ENCODE measurements at regions not wholly inside any gene's neighbourhood (a gene's known extent, or its start where the extent isn't known, plus 50 kb on each side); places are given as distances from the start of the nearest gene placed in this dataset.

- no peak overlapping the region for H3K4me3 ChIP-seq (ENCODE audit: low read depth, low read length)
- H3K27me3 ChIP-seq (ENCODE audit: control insufficient read depth, insufficient read depth, low read length), result no peaks in the 10 kb centered on the region
- no peak overlapping the region for H3K27ac ChIP-seq (ENCODE audit: low read depth, low read length)
- DNase-seq (ENCODE audit: low read depth in 4 of 6, low spot score in 6 of 6), result no peak
- peaks cover 18% of the 10 kb centered on the region for H3K4me1 ChIP-seq (ENCODE audit: control insufficient read depth, insufficient read depth, low read length)
- no peaks in the 10 kb centered on the region for H3K36me3 ChIP-seq (ENCODE audit: control insufficient read depth, insufficient read depth, low read length)
- H3K9me3 ChIP-seq (ENCODE audit: control insufficient read depth, insufficient read depth, low read length), result no peaks in the 10 kb centered on the region
These were observed 142.8 kb downstream of the PJA1 start for GRCh38 chrX:69022430-69022829.

DNA sequence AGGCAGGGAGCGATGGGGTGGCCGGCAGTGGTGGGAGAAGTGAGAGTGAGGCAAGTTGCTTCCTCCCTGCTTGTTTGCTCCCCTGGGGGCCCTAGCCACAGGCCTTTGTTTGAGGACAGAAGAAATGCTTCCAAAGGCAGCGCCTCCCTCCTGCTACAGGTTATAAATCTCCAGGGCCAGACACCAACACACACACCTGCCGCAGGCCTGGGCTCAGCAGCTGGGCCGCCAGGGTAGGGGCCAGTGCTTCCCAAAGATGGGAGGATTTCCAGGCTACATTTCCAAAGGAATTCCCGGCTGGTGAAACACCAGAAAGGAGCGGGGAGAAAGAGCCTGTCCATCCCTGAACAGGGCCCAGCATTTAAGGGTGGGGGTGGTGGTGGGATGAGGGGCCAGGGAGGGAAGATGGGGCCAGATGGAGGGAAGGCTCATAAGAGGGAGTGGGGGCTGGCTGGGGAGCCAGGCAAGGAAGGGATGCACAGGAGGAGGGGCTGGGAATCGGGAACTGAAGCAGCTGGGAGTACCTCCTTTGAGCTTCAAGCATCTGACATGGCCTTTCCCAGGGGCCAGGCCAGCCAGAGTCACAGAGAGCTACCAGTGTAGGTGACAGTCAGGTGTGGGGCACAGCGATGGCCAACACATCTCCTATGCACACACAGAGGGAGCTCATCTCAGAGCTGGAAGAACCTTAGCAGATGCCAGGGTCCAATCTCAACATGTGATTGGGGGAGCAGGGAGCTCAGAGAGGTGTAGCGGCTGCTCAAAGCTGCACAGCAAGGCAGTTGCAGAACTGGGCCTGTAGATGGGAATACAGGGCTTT is 143.9 kb downstream of the PJA1 start:
- Histone ChIP-seq H3K27ac (ENCODE audit: low read depth, low read length) (no peak overlapping the region), H3K4me1 (ENCODE audit: control insufficient read depth, insufficient read depth, low read length) (peaks cover 22% of the 10 kb centered on the region), H3K4me3 (ENCODE audit: low read depth, low read length) (no peak overlapping the region), H3K9me3 (ENCODE audit: control insufficient read depth, insufficient read depth, low read length) (no peaks in the 10 kb centered on the region), H3K27me3 (ENCODE audit: control insufficient read depth, insufficient read depth, low read length) (no peaks in the 10 kb centered on the region), H3K36me3 (ENCODE audit: control insufficient read depth, insufficient read depth, low read length) (no peaks in the 10 kb centered on the region)
- DNase-seq (ENCODE audit: low read depth in 4 of 6, low spot score in 6 of 6), result peak in 1 of 6 donors; percentile 22
- 52% methylated on average over 8 of the region's 10 CpGs for WGBS (ENCODE audit: insufficient coverage)

- no peaks in the 10 kb centered on the region for H3K36me3 ChIP-seq (ENCODE audit: control insufficient read depth, insufficient read depth, low read length)
- no peak overlapping the region for H3K4me3 ChIP-seq (ENCODE audit: low read depth, low read length)
- 56% methylated on average over 3 of the region's 3 CpGs for WGBS (ENCODE audit: insufficient coverage)
- peaks cover 23% of the 10 kb centered on the region for H3K4me1 ChIP-seq (ENCODE audit: control insufficient read depth, insufficient read depth, low read length)
- DNase-seq (ENCODE audit: low read depth in 4 of 6, low spot score in 6 of 6), result no peak
- H3K27ac ChIP-seq (ENCODE audit: low read depth, low read length), result no peak overlapping the region
- H3K9me3 ChIP-seq (ENCODE audit: control insufficient read depth, insufficient read depth, low read length), result no peaks in the 10 kb centered on the region
- no peaks in the 10 kb centered on the region for H3K27me3 ChIP-seq (ENCODE audit: control insufficient read depth, insufficient read depth, low read length)
These were observed 144.9 kb downstream of the PJA1 start for GRCh38 chrX:69020316-69020715.

DNA sequence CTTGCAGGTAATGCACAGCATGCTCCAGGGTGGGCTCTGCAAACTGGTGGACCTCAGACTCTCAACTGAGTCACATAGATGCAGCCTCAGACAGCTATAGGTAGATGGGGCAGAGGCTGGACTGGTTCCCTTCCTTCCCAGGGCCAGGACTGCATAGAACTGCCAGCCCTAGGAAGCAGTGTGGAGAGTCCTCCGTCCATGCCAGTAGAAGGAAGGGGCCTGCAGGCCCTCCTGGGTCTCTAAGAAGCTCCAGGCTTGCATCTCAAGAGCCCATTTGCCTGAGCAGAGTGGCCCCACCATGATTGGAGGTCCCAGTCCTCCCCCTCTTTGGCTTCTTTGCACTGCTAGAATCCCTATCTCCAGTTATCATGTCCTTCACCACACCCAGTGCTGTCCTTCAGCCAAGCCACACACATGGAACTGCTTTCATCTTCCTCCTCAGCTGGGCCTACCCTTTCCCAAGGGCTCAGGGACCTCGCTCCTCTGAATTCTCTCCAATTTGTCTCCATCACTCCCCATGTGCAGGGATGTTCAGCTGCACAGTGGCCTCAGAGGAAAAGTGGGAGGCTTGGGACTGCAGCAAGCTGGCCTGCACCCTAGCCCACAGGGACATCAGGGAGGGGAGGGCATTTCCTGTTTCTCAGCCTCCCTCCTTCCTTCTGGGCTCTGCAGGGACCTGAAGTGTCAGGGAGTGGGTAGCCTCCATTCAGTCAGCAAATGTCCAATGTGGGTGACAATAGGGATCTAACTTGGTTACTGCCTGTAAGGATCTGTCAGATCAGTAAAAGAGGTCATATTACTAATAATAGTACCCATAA is 146.0 kb downstream of the PJA1 start:
- no peak for DNase-seq (ENCODE audit: low read depth in 4 of 6, low spot score in 6 of 6)
- Histone ChIP-seq H3K4me1 (ENCODE audit: control insufficient read depth, insufficient read depth, low read length) (peaks cover 24% of the 10 kb centered on the region), H3K27ac (ENCODE audit: low read depth, low read length) (no peak overlapping the region), H3K4me3 (ENCODE audit: low read depth, low read length) (no peak overlapping the region), H3K36me3 (ENCODE audit: control insufficient read depth, insufficient read depth, low read length) (no peaks in the 10 kb centered on the region), H3K27me3 (ENCODE audit: control insufficient read depth, insufficient read depth, low read length) (no peaks in the 10 kb centered on the region), H3K9me3 (ENCODE audit: control insufficient read depth, insufficient read depth, low read length) (no peaks in the 10 kb centered on the region)
- 63% methylated on average over 1 of the region's 2 CpGs for WGBS (ENCODE audit: insufficient coverage)

DNA sequence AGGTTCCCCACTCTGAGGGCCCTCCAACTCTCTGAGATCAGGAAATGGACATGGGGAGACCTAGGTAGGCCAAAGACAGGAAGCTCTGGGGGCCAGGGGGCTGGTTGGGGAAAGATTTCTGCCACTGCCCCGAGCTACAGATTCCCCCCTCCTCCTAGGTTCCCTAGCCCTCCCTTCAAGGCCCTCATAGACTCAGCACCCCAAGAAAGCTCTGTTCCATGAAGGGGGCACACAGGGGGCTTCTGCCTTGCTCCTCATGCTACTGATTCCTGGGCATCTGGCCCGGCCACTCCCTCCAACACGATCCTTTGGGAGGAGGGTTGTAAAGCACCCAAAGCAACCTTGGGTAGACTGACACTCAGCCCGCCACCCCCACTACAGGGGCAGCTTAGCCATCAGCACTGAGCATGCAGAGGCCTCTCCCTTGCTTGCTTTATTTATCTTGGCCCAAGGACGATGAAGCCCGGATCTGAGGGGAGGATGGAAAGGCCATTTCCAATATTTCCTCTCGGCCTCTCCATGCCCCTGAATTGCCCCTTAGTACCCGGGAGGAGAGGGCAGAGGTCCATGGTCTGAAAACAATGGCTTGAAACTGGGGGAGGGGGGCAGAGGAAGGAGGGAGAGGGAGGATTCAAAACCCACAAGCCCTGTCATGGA is 146.7 kb downstream of the PJA1 start:
- Histone ChIP-seq H3K27ac (ENCODE audit: low read depth, low read length) (no peak overlapping the region), H3K27me3 (ENCODE audit: control insufficient read depth, insufficient read depth, low read length) (no peaks in the 10 kb centered on the region), H3K4me3 (ENCODE audit: low read depth, low read length) (no peak overlapping the region), H3K9me3 (ENCODE audit: control insufficient read depth, insufficient read depth, low read length) (no peaks in the 10 kb centered on the region), H3K36me3 (ENCODE audit: control insufficient read depth, insufficient read depth, low read length) (no peaks in the 10 kb centered on the region), H3K4me1 (ENCODE audit: control insufficient read depth, insufficient read depth, low read length) (peaks cover 22% of the 10 kb centered on the region)
- DNase-seq (ENCODE audit: low read depth in 4 of 6, low spot score in 6 of 6), result no peak
- WGBS (ENCODE audit: insufficient coverage), result no CpG with 5 or more reads among the region's 8 CpGs

DNA sequence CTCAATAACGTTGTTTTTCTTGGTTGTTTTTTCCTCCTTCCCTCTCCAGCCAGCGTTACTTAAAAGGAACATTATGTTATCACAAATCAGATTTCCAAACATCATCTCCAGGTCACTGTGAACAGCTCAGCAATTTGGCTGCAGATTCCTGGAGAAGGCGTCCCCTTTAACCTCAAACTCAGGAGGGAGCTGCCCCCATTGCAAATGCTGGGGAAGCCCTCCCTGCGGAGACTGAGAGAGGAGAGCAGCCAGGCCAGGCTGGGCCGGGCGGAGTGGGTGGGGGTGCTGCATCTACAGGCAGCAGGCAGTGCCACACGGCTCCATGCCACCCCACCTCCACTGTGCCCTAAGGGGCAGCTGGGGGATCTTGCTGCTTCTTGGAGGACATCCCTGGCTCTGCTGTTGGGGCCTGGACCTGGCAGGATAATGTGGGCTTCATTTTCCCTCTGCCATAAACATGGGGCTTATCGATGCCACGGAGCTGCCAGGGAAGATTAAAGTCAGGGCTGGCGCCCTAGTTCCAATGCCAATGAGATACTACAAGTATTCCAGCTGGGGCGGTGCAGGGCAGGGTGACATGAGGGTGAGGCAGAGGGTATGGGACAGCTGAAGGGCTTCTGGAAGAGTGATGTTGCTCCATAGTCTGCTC is 148.8 kb downstream of the PJA1 start:
- WGBS (ENCODE audit: insufficient coverage), result 63% methylated on average over 9 of the region's 11 CpGs
- no peaks in the 10 kb centered on the region for H3K36me3 ChIP-seq (ENCODE audit: control insufficient read depth, insufficient read depth, low read length)
- H3K9me3 ChIP-seq (ENCODE audit: control insufficient read depth, insufficient read depth, low read length), result no peaks in the 10 kb centered on the region
- DNase-seq (ENCODE audit: low read depth in 4 of 6, low spot score in 6 of 6), result peak in 1 of 6 donors; percentile 54
- H3K4me1 ChIP-seq (ENCODE audit: control insufficient read depth, insufficient read depth, low read length), result peaks cover 19% of the 10 kb centered on the region
- H3K4me3 ChIP-seq (ENCODE audit: low read depth, low read length), result no peak overlapping the region
- H3K27ac ChIP-seq (ENCODE audit: low read depth, low read length), result peak overlapping the region; percentile 47
- no peaks in the 10 kb centered on the region for H3K27me3 ChIP-seq (ENCODE audit: control insufficient read depth, insufficient read depth, low read length)

- no peak for DNase-seq (ENCODE audit: low read depth in 4 of 6, low spot score in 6 of 6)
- no peak overlapping the region for H3K4me3 ChIP-seq (ENCODE audit: low read depth, low read length)
- no peaks in the 10 kb centered on the region for H3K9me3 ChIP-seq (ENCODE audit: control insufficient read depth, insufficient read depth, low read length)
- no peak overlapping the region for H3K27ac ChIP-seq (ENCODE audit: low read depth, low read length)
- H3K27me3 ChIP-seq (ENCODE audit: control insufficient read depth, insufficient read depth, low read length), result no peaks in the 10 kb centered on the region
- H3K36me3 ChIP-seq (ENCODE audit: control insufficient read depth, insufficient read depth, low read length), result no peaks in the 10 kb centered on the region
- H3K4me1 ChIP-seq (ENCODE audit: control insufficient read depth, insufficient read depth, low read length), result peaks cover 15% of the 10 kb centered on the region
- WGBS (ENCODE audit: insufficient coverage), result no CpG with 5 or more reads among the region's 10 CpGs
These were observed 149.5 kb downstream of the PJA1 start for GRCh38 chrX:69015564-69016292.

- H3K9me3 ChIP-seq (ENCODE audit: control insufficient read depth, insufficient read depth, low read length), result no peaks in the 10 kb centered on the region
- H3K36me3 ChIP-seq (ENCODE audit: control insufficient read depth, insufficient read depth, low read length), result no peaks in the 10 kb centered on the region
- no peak overlapping the region for H3K4me3 ChIP-seq (ENCODE audit: low read depth, low read length)
- no peak overlapping the region for H3K27ac ChIP-seq (ENCODE audit: low read depth, low read length)
- H3K27me3 ChIP-seq (ENCODE audit: control insufficient read depth, insufficient read depth, low read length), result no peaks in the 10 kb centered on the region
- peaks cover 15% of the 10 kb centered on the region for H3K4me1 ChIP-seq (ENCODE audit: control insufficient read depth, insufficient read depth, low read length)
- no peak for DNase-seq (ENCODE audit: low read depth in 4 of 6, low spot score in 6 of 6)
- 60% methylated on average over 6 of the region's 7 CpGs for whole genome bisulfite sequencing (ENCODE audit: insufficient coverage)
These were observed 150.1 kb downstream of the PJA1 start for GRCh38 chrX:69015156-69015555.

DNA sequence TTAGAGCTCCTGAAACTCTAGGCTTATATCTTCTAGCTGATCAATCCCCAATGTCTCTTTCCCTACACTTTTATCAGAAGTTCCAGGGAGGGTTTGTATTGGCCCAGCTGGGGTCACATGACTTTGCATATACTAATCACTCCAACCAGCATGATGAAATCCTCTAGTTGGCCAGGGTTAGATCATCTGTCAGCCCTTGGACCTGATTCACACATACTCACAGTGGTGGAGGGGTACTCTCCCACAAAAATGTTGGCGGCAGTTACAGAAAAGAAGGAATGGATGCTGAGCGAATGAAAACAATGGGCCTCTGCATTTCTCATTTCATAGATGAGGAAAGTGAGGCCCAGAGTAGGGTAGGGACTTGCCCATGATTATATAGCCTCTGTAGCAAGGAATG is 151.1 kb downstream of the PJA1 start:
- H3K27ac ChIP-seq (ENCODE audit: low read depth, low read length), result no peak overlapping the region
- H3K4me1 ChIP-seq (ENCODE audit: control insufficient read depth, insufficient read depth, low read length), result peaks cover 15% of the 10 kb centered on the region
- no peak for DNase-seq (ENCODE audit: low read depth in 4 of 6, low spot score in 6 of 6)

More for the DNA sequence above, 151.1 kb downstream of the PJA1 start:
- Histone ChIP-seq H3K4me3 (ENCODE audit: low read depth, low read length) (no peak overlapping the region), H3K36me3 (ENCODE audit: control insufficient read depth, insufficient read depth, low read length) (no peaks in the 10 kb centered on the region), H3K9me3 (ENCODE audit: control insufficient read depth, insufficient read depth, low read length) (no peaks in the 10 kb centered on the region), H3K27me3 (ENCODE audit: control insufficient read depth, insufficient read depth, low read length) (no peaks in the 10 kb centered on the region)
- 86% methylated on average over 2 of the region's 2 CpGs for WGBS (ENCODE audit: insufficient coverage)
